ENCODE measurements at regions not wholly inside any gene's neighbourhood (a gene's known extent, or its start where the extent isn't known, plus 50 kb on each side); places are given as distances from the start of the nearest gene placed in this dataset.

DNA sequence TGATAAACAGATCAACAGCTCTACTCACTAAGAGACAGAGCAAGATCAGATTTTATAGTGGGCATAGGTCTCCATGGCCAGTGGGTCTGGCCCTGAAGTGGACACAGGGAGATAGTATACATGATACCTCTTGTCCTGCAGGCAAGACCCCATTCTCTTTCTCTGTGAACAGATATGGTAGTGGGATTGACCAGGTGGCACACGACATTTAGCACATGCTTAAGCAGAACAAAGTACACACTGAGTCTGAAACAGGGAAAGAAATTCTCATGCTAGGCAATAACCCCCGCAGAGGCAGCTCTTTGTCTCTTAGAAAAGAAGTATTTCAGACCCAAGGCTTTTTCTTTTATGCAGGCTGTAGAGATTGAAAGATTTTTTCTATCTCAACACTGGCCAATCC, 1331.2 kb downstream of the FSCB start:
- no peak overlapping the region for H3K4me3 Mint-ChIP-seq (ENCODE audit: unreplicated experiment)

DNA sequence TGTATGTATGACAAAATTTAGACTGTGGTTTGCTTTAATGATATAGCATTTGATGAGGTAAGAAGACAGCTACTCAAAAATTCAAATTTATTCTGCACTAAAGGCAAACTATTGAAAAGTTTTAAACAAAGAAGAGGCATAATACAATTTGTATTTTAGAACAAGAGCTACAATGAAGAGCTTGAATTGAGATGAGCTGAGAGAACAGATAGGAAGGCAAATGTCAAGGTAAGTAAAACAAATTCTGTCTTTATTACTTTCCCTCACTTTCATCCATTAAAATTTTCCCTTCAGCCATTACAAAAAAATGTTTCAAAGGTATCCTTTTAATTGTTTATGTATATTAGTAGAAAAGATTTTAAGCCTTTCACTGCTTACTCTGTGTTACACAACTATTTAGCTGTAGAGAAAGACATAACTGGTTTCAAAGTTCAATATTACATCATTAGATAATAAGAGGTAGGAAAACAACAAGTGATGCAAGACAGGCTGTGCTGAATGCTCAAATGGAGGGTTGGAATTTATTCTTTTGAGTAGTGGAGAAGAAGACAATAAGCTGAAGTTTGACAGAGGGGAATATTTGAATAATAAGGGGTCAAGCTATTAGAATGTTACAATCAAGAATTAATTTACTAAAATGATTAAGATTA, 1334.1 kb downstream of the FSCB start:
- H3K4me1 Mint-ChIP-seq (ENCODE audit: low read depth), result no peaks in the 10 kb centered on the region
- peaks cover 3% of the 10 kb centered on the region for H3K9me3 Mint-ChIP-seq (ENCODE audit: low read depth)
- no peaks in the 10 kb centered on the region for H3K36me3 Mint-ChIP-seq (ENCODE audit: low read depth)
- H3K4me3 Mint-ChIP-seq (ENCODE audit: unreplicated experiment), result no peak overlapping the region
- H3K27ac Mint-ChIP-seq (ENCODE audit: unreplicated experiment), result no peak overlapping the region
- no peak for DNase-seq (ENCODE audit: low spot score)
- TF ChIP-seq, protein P1, sequence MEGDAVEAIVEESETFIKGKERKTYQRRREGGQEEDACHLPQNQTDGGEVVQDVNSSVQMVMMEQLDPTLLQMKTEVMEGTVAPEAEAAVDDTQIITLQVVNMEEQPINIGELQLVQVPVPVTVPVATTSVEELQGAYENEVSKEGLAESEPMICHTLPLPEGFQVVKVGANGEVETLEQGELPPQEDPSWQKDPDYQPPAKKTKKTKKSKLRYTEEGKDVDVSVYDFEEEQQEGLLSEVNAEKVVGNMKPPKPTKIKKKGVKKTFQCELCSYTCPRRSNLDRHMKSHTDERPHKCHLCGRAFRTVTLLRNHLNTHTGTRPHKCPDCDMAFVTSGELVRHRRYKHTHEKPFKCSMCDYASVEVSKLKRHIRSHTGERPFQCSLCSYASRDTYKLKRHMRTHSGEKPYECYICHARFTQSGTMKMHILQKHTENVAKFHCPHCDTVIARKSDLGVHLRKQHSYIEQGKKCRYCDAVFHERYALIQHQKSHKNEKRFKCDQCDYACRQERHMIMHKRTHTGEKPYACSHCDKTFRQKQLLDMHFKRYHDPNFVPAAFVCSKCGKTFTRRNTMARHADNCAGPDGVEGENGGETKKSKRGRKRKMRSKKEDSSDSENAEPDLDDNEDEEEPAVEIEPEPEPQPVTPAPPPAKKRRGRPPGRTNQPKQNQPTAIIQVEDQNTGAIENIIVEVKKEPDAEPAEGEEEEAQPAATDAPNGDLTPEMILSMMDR (IDR thresholded peaks at IDR 0.05), result no peak
- no peaks in the 10 kb centered on the region for H3K27me3 Mint-ChIP-seq (ENCODE audit: low read depth)

More for the DNA sequence above, 1331.2 kb downstream of the FSCB start:
- peaks cover 2% of the 10 kb centered on the region for H3K9me3 Mint-ChIP-seq (ENCODE audit: low read depth)
- no peaks in the 10 kb centered on the region for H3K27me3 Mint-ChIP-seq (ENCODE audit: low read depth)
- no peaks in the 10 kb centered on the region for H3K4me1 Mint-ChIP-seq (ENCODE audit: low read depth)
- TF ChIP-seq, protein P1 (IDR thresholded peaks at IDR 0.05), result no peak
- no peaks in the 10 kb centered on the region for H3K36me3 Mint-ChIP-seq (ENCODE audit: low read depth)
- H3K27ac Mint-ChIP-seq (ENCODE audit: unreplicated experiment), result no peak overlapping the region
- no peak for DNase-seq (ENCODE audit: low spot score)

DNA sequence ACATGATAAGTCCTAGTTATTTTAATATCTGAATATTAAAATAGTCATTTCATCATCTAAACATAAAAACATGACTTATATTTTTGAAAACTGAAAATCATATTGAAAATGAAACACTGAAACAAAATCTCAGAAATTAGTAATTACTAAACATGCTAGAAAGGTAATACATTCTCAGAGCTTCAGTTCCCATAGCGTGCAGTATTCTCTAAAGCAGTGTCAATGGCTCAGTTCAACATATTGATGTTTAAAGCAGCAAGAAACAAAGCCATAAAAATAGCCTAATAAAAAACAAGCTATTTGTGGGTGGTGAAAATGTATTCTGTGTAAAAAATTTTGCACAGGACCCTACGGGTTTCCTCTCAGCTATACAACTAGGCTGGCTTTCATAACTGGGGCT, 1337.4 kb downstream of the FSCB start:
- H3K4me3 Mint-ChIP-seq (ENCODE audit: unreplicated experiment), result no peak overlapping the region
- no peaks in the 10 kb centered on the region for H3K27me3 Mint-ChIP-seq (ENCODE audit: low read depth)
- no peaks in the 10 kb centered on the region for H3K36me3 Mint-ChIP-seq (ENCODE audit: low read depth)
- no peak overlapping the region for H3K27ac Mint-ChIP-seq (ENCODE audit: unreplicated experiment)
- TF ChIP-seq, protein P1 (IDR thresholded peaks at IDR 0.05), result no peak
- DNase-seq (ENCODE audit: low spot score), result no peak
- H3K4me1 Mint-ChIP-seq (ENCODE audit: low read depth), result no peaks in the 10 kb centered on the region
- H3K9me3 Mint-ChIP-seq (ENCODE audit: low read depth), result peaks cover 6% of the 10 kb centered on the region

DNA sequence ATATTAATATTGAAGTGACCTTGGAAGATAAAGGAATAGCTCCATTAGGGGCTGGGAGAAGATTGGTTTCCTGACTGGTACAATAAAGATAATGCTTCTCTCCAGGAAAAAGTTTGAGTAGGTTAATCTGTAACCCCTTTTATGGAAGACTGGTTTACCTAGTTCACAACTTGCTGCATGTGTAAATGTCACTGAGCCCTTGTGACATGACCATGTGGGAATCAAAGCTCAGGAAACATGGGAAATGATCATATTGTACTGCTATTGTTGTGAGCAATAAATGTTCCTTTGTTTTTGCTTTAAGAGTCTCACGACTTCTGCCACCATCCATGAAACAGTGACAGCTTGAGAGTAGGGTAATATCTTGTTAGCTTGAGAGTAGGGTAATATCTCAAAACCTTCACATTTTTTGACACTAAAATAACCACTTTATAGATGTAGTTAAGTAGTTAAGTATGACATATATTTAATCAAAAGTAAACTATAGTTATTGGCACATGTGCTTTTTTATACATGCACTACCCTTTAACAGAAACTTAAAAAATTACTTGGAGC, 1338.6 kb downstream of the FSCB start:
- DNase-seq (ENCODE audit: low spot score), result no peak
- H3K36me3 Mint-ChIP-seq (ENCODE audit: low read depth), result no peaks in the 10 kb centered on the region
- TF ChIP-seq, protein P1 (IDR thresholded peaks at IDR 0.05), result no peak
- H3K27ac Mint-ChIP-seq (ENCODE audit: unreplicated experiment), result no peak overlapping the region
- H3K4me1 Mint-ChIP-seq (ENCODE audit: low read depth), result no peaks in the 10 kb centered on the region
- no peaks in the 10 kb centered on the region for H3K27me3 Mint-ChIP-seq (ENCODE audit: low read depth)
- H3K4me3 Mint-ChIP-seq (ENCODE audit: unreplicated experiment), result no peak overlapping the region
- peaks cover 7% of the 10 kb centered on the region for H3K9me3 Mint-ChIP-seq (ENCODE audit: low read depth)

DNA sequence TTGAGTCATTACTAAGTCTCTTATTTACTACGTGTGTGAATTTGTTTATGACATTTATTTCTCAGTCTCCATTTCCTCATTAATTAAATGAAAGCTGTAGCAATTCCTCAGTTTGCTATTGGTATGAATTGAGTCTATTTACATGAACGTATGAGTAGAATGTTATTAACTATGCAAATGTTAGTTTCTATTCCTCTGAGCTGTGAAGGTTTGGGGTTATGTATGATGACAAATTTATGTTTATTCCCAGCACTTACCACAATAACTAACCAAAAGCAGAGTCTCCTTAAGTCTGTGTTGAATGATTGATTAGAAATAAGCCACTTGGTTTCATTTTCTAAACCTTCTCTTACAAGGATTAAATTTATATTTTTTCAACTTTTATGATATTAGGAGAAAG, 1340.9 kb downstream of the FSCB start:
- TF ChIP-seq, protein P1 (IDR thresholded peaks at IDR 0.05), result no peak
- H3K36me3 Mint-ChIP-seq (ENCODE audit: low read depth), result no peaks in the 10 kb centered on the region
- no peaks in the 10 kb centered on the region for H3K27me3 Mint-ChIP-seq (ENCODE audit: low read depth)
- H3K4me1 Mint-ChIP-seq (ENCODE audit: low read depth), result no peaks in the 10 kb centered on the region
- H3K4me3 Mint-ChIP-seq (ENCODE audit: unreplicated experiment), result no peak overlapping the region
- H3K9me3 Mint-ChIP-seq (ENCODE audit: low read depth), result peaks cover 7% of the 10 kb centered on the region
- no peak for DNase-seq (ENCODE audit: low spot score)
- no peak overlapping the region for H3K27ac Mint-ChIP-seq (ENCODE audit: unreplicated experiment)

Data from chondrocyte (in vitro differentiated cells).